ENCODE measurements at regions not wholly inside any gene's neighbourhood (a gene's known extent, or its start where the extent isn't known, plus 50 kb on each side); places are given as distances from the start of the nearest gene placed in this dataset.

GRCh38 chr11:20251496-20251895 lies 91.2 kb upstream of the DBX1 start:
- no peak for TF ChIP-seq CTCF (conservative IDR thresholded peaks at IDR 0.05; ENCODE audit: low read length)
- TF ChIP-seq EZH2phosphoT487 (IDR thresholded peaks at IDR 0.05; ENCODE audit: borderline replicate concordance, low read depth, low read length): no peak

Data from OCI-LY7 (cell line).